ENCODE measurements at regions not wholly inside any gene's neighbourhood (a gene's known extent, or its start where the extent isn't known, plus 50 kb on each side); places are given as distances from the start of the nearest gene placed in this dataset.

DNA sequence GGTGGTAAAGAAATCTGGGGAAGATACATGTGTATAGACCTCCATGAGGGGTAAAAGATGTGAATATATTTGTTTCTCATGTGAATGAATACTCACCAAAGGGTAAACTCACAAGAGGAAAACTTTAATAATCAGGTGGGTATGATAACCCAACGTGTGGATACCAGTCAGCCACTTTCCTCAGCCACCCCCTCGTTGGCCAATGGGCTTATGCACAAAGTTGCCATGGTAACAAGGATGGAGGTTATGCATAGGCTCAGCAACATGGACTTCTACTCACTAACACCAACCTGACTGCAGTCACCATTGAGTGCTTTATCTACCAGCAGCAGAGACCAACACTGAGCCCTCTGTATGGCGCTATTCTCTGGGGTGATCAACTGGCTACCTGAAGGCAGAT, 424.4 kb downstream of the DUSP10 start:
- Histone ChIP-seq H3K27me3 (no peaks in the 10 kb centered on the region), H3K4me1 (no peaks in the 10 kb centered on the region), H3K27ac (no peak overlapping the region), H3K9me3 (no peaks in the 10 kb centered on the region), H3K4me3 (replicated peaks in 1 of 3) (no peak overlapping the region), H3K36me3 (no peaks in the 10 kb centered on the region)
- no peak for DNase-seq
- intact Hi-C loops (cut with DNase I) = no loop called here
- 85 to 92% methylated on average over 3 of the region's 3 CpGs for WGBS, 2 donors
- TF ChIP-seq, protein P1, sequence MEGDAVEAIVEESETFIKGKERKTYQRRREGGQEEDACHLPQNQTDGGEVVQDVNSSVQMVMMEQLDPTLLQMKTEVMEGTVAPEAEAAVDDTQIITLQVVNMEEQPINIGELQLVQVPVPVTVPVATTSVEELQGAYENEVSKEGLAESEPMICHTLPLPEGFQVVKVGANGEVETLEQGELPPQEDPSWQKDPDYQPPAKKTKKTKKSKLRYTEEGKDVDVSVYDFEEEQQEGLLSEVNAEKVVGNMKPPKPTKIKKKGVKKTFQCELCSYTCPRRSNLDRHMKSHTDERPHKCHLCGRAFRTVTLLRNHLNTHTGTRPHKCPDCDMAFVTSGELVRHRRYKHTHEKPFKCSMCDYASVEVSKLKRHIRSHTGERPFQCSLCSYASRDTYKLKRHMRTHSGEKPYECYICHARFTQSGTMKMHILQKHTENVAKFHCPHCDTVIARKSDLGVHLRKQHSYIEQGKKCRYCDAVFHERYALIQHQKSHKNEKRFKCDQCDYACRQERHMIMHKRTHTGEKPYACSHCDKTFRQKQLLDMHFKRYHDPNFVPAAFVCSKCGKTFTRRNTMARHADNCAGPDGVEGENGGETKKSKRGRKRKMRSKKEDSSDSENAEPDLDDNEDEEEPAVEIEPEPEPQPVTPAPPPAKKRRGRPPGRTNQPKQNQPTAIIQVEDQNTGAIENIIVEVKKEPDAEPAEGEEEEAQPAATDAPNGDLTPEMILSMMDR (IDR thresholded peaks at IDR 0.05) = no peak
- TF ChIP-seq POLR2A (IDR thresholded peaks at IDR 0.05) = no peak

DNA sequence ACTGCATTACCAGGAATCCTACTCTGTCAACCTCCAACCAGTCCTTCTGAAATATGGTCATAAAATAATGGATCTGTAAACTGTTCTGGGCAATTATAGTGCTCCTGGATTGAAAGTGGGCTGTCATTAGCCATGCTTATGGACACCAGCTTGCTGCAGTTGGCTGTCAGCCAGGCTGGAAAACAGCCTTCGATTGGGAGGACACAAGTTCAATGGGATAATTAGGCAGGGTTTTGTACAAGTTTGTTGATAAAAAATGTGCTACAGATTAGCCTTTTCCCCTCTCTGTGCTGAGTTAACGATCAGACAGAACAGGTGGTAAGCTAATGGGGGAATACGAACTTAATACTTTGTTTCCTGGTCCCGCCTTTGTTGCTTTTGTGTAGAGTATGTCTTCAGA, 413.9 kb downstream of the DUSP10 start:
- no peak for DNase-seq
- 59 to 60% methylated on average over 4 of the region's 4 CpGs for WGBS, 2 donors
- H3K4me1 ChIP-seq = no peaks in the 10 kb centered on the region
- no peaks in the 10 kb centered on the region for H3K9me3 ChIP-seq
- H3K4me3 ChIP-seq (replicated peaks in 1 of 3) = no peak overlapping the region
- TF ChIP-seq POLR2A (IDR thresholded peaks at IDR 0.05) = no peak
- TF ChIP-seq, protein P1 (IDR thresholded peaks at IDR 0.05) = no peak
- H3K27me3 ChIP-seq = no peaks in the 10 kb centered on the region
- H3K36me3 ChIP-seq = no peaks in the 10 kb centered on the region
- no peak overlapping the region for H3K27ac ChIP-seq
- intact Hi-C loops (cut with DNase I) = no loop called here

DNA sequence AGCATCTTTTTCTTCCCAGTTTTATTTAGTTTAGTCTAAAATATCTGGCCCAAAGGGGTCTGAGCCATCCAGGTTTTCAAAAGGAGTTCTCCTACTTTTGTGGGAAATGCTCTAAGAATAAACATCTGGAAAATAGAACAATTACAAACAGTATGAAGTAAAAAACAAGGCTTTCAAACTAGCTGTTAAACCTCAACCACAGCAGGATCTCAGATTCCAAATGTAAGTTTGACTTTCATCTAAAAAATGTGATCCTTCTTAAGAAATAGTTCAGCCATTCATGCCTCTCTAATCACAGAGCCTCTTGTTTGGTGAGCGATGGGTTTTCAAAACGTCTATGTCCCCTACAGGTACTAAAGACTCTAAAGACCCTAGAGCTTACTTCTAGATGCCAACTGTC, 413.5 kb downstream of the DUSP10 start:
- TF ChIP-seq POLR2A (IDR thresholded peaks at IDR 0.05) = no peak
- TF ChIP-seq, protein P1 (IDR thresholded peaks at IDR 0.05) = no peak
- no peak overlapping the region for H3K27ac ChIP-seq
- H3K27me3 ChIP-seq = no peaks in the 10 kb centered on the region
- H3K4me3 ChIP-seq (replicated peaks in 1 of 3) = no peak overlapping the region
- no peaks in the 10 kb centered on the region for H3K9me3 ChIP-seq
- no peaks in the 10 kb centered on the region for H3K4me1 ChIP-seq
- DNase-seq = no peak
- H3K36me3 ChIP-seq = no peaks in the 10 kb centered on the region
- WGBS, 2 donors = 52 to 71% methylated on average over 2 of the region's 2 CpGs
- intact Hi-C loops (cut with DNase I) = no loop called here

DNA sequence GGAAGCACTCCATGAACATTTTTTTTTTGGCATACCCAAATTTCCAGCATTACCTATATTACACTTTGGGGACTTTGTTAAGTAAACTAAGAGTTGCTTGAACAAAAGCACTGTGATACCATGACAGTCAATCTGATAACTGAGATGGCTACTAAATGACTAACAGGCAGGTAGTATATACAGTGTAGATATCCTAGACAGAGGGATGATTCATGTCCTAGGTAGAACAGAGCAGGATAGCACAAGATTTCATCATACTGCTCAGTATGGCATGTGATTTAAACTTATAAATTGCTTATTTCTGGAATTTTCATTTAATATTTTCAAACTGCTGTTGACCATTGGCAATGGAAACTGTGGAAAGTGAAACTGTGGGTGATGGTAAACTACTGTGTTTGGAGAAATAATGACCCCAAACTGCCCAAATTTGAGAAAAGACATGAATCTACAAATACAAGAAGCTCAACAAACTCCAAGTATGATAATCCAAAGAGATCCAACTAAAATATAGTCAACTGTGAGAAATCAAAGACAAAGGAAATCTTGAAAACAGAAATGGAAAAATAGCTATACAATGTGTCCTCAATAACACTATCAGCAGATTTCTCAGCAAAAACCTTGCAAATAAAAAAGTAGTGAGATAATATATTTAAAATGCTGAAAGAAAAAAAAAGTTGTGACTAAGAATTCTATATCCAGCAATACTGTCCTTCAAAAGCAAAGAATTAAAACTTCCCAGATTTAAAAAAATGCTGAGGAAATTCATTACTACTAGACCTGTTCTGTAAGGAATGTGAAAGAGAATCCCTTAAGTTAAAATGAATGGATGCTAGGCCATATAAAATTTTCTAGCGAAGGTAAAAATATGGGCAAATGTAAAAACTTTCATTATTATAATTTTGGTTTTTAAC, 410.4 kb downstream of the DUSP10 start:
- Histone ChIP-seq H3K27ac (no peak overlapping the region), H3K36me3 (no peaks in the 10 kb centered on the region), H3K4me3 (replicated peaks in 1 of 3) (no peak overlapping the region), H3K4me1 (peaks cover 0 to 20% of the 10 kb centered on the region in 2 donors), H3K9me3 (no peaks in the 10 kb centered on the region), H3K27me3 (no peaks in the 10 kb centered on the region)
- no peak for TF ChIP-seq POLR2A (IDR thresholded peaks at IDR 0.05)
- TF ChIP-seq, protein P1 (IDR thresholded peaks at IDR 0.05) = no peak
- intact Hi-C loops (cut with DNase I) = no loop called here
- WGBS, 2 donors = 98 to 99% methylated on average over 1 of the region's 1 CpG
- DNase-seq = no peak

DNA sequence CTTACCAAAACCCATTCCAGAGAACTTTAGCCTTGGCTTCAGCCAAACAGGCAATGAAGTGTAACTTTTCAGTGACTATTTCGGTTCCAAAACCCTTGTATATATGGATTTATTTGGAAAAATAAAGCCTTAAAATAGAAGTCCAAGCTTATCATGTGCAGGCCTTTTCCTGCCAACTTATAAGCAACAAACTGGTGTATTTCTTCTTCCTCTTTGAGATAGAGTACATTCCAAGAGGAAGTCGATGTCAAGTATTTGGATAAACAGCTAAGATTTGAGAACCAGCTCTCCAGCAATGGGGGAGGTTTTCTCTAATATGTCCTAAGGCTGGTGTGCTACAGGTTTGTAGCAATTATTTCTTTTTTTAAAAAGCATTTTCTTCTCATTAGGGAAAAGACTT, 407.8 kb downstream of the DUSP10 start:
- Histone ChIP-seq H3K4me3 (replicated peaks in 1 of 3) (no peak overlapping the region), H3K36me3 (no peaks in the 10 kb centered on the region), H3K9me3 (no peaks in the 10 kb centered on the region), H3K27me3 (no peaks in the 10 kb centered on the region), H3K4me1 (peaks cover 0 to 20% of the 10 kb centered on the region in 2 donors), H3K27ac (peak overlapping the region in 1 of 3 donors; percentile 15)
- intact Hi-C loops (cut with DNase I) = no loop called here
- WGBS, 2 donors = 29 to 41% methylated on average over 2 of the region's 2 CpGs
- DNase-seq = no peak
- TF ChIP-seq, protein P1 (IDR thresholded peaks at IDR 0.05) = no peak
- TF ChIP-seq POLR2A (IDR thresholded peaks at IDR 0.05) = no peak

All from thyroid gland (tissue), 4 donors.